H1 (cell line): ENCODE measurements at regions not wholly inside any gene's neighbourhood (a gene's known extent, or its start where the extent isn't known, plus 50 kb on each side); places are given as distances from the start of the nearest gene placed in this dataset.

Source experiments
- CTCF ChIA-PET: fragments of 300-600 bp; sonication (Branson Sonifier 250); formaldehyde crosslinking; loops from one replicate; lab custom pipeline; 2021; ENCODE audit not compliant: partially characterized antibody; lab: Charles Lee
- POLR2A ChIA-PET: fragments of 300-600 bp; sonication (Branson Sonifier 250); formaldehyde crosslinking; loops from one replicate; lab custom pipeline; 2021; ENCODE audit warnings: inconsistent platforms; ENCODE audit not compliant: partially characterized antibody; lab: Charles Lee
- DNase-seq, 2 experiments: peaks; one replicate each; pipeline versions ENCODE4 v3.0.0 to v3.0.0-alpha.2; 2010 to 2022; ENCODE audit warnings: low spot score in 2 of 2, low read depth in 1 of 2, mixed read lengths in 1 of 2
- FAIRE-seq: peaks from 2 replicates; lab custom pipeline; 2011; peaks lifted over from hg19 to GRCh38; lab: Jason Lieb, UNC
- H2AFZ ChIP-seq: 2 replicates; pipeline ENCODE4 v1.8.1; 2012; ENCODE audit warnings: low read length, inconsistent platforms
- H2AK5ac ChIP-seq: 2 replicates; pipeline ENCODE4 v1.6.1; 2013; ENCODE audit warnings: low read depth, low read length
- H2BK120ac ChIP-seq: replicated peaks from 2 replicates; pipeline ENCODE3; 2013; ENCODE audit warnings: low read depth, low read length, inconsistent platforms
- H2BK12ac ChIP-seq: 2 replicates; pipeline ENCODE4 v1.6.1; 2013; ENCODE audit warnings: low read depth, low read length
- H2BK15ac ChIP-seq: 2 replicates; pipeline ENCODE4 v1.6.1; 2013; ENCODE audit warnings: low read length
- H2BK20ac ChIP-seq: 2 replicates; pipeline ENCODE4 v1.6.1; 2013; ENCODE audit warnings: low read length
- H2BK5ac ChIP-seq: 2 replicates; pipeline ENCODE4 v1.6.1; 2013; ENCODE audit warnings: low read depth, low read length
- H3K14ac ChIP-seq: 2 replicates; pipeline ENCODE4 v1.6.1; 2013; ENCODE audit warnings: inconsistent platforms; ENCODE audit not compliant: insufficient read length
- H3K18ac ChIP-seq: 2 replicates; pipeline ENCODE4 v1.6.1; 2013; ENCODE audit warnings: low read length; ENCODE audit errors: extremely low read depth
- H3K23ac ChIP-seq: 2 replicates; pipeline ENCODE4 v1.6.1; 2013; ENCODE audit warnings: inconsistent platforms; ENCODE audit not compliant: insufficient read length
- H3K23me2 ChIP-seq: 2 replicates; pipeline ENCODE4 v1.6.1; 2013; ENCODE audit warnings: low read depth, low read length
- H3K27ac ChIP-seq: 2 replicates; pipeline ENCODE4 v1.6.1; 2011; ENCODE audit warnings: low read depth, low read length, inconsistent platforms
- H3K27me3 ChIP-seq, 4 experiments: replicated peaks in 1 of 4; 1 replicate in 1 of 4; 2 replicates in 3 of 4; pipeline versions ENCODE4 v1.6.1 to v1.8.1; 2011 to 2013; ENCODE audit warnings: low read length in 3 of 4, mild to moderate bottlenecking in 3 of 4, inconsistent platforms in 2 of 4, mixed read lengths in 2 of 4, moderate library complexity in 1 of 4; ENCODE audit not compliant: control insufficient read depth in 3 of 4, insufficient read depth in 3 of 4; ENCODE audit errors: extremely low read depth in 1 of 4
- H3K36me3 ChIP-seq, 4 experiments: 2 replicates each; pipeline versions ENCODE4 v1.6.1 to v1.8.1; 2011 to 2013; ENCODE audit warnings: mild to moderate bottlenecking in 4 of 4, low read length in 3 of 4, moderate library complexity in 2 of 4, control low read depth in 1 of 4, inconsistent platforms in 1 of 4; ENCODE audit not compliant: insufficient read depth in 4 of 4, control insufficient read depth in 2 of 4
- H3K4ac ChIP-seq: replicated peaks from 2 replicates; pipeline ENCODE3; 2013; ENCODE audit warnings: low read length, low read depth, mixed read lengths, inconsistent platforms; ENCODE audit not compliant: insufficient read length
- H3K4me1 ChIP-seq, 4 experiments: replicated peaks in 1 of 4; 1 replicate in 1 of 4; 2 replicates in 3 of 4; pipeline versions ENCODE4 v1.6.1 to v1.8.1; 2011 to 2013; ENCODE audit warnings: low read length in 3 of 4, inconsistent platforms in 2 of 4, mixed read lengths in 1 of 4; ENCODE audit not compliant: insufficient read depth in 4 of 4, control insufficient read depth in 3 of 4
- H3K4me2 ChIP-seq, 2 experiments: 2 replicates each; pipeline versions ENCODE4 v1.6.1 to v1.8.1; 2011 to 2013; ENCODE audit warnings: low read depth in 2 of 2, low read length in 2 of 2, control low read depth in 1 of 2, inconsistent platforms in 1 of 2, mild to moderate bottlenecking in 1 of 2; ENCODE audit not compliant: insufficient read depth in 1 of 2
- H3K4me3 ChIP-seq, 4 experiments: fragments of 200-600, 300-600 bp in 1 of 4; sonication (generic), shearing (Covaris generic), sonication (Bioruptor Twin) in 1 of 4; 2 replicates each; pipeline versions ENCODE4 v1.5.1 to v1.8.1; 2011 to 2016; ENCODE audit warnings: low read length in 4 of 4, low read depth in 3 of 4, control low read depth in 2 of 4, inconsistent platforms in 2 of 4, mild to moderate bottlenecking in 2 of 4, mixed read lengths in 1 of 4, moderate library complexity in 1 of 4; ENCODE audit not compliant: insufficient read depth in 2 of 4; ENCODE audit errors: extremely low read depth in 1 of 4
- H3K56ac ChIP-seq: replicated peaks from 2 replicates; pipeline ENCODE3; 2013; ENCODE audit warnings: low read depth, mild to moderate bottlenecking, mixed read lengths, low read length, inconsistent platforms; ENCODE audit not compliant: insufficient read length
- H3K79me1 ChIP-seq: 2 replicates; pipeline ENCODE4 v1.6.1; 2013; ENCODE audit warnings: low read depth, low read length, control low read depth
- H3K79me2 ChIP-seq, 2 experiments: 2 replicates each; pipeline versions ENCODE4 v1.6.1 to v1.8.1; 2012 to 2013; ENCODE audit warnings: low read length in 2 of 2, mild to moderate bottlenecking in 2 of 2, inconsistent platforms in 1 of 2; ENCODE audit not compliant: insufficient read depth in 2 of 2, control insufficient read depth in 1 of 2
- H3K9ac ChIP-seq, 4 experiments: replicated peaks in 1 of 4; 1 replicate in 1 of 4; 2 replicates in 3 of 4; pipeline versions ENCODE4 v1.6.1 to v1.8.1; 2011 to 2013; ENCODE audit warnings: low read depth in 3 of 4, low read length in 3 of 4, control low read depth in 2 of 4, mild to moderate bottlenecking in 2 of 4, moderate library complexity in 2 of 4, inconsistent platforms in 1 of 4; ENCODE audit errors: extremely low read depth in 1 of 4
- H3K9me3 ChIP-seq, 2 experiments: 2 replicates each; pipeline versions ENCODE4 v1.6.1 to v1.8.1; 2012 to 2013; ENCODE audit warnings: mild to moderate bottlenecking in 2 of 2, moderate library complexity in 2 of 2, control low read depth in 1 of 2, inconsistent platforms in 1 of 2, low read depth in 1 of 2, low read length in 1 of 2, mixed read lengths in 1 of 2; ENCODE audit not compliant: insufficient read depth in 2 of 2
- H4K20me1 ChIP-seq, 2 experiments: replicated peaks in 1 of 2; 2 replicates each; pipeline versions ENCODE3 to v1.8.1; 2011 to 2013; ENCODE audit warnings: inconsistent platforms in 2 of 2, low read length in 2 of 2, mild to moderate bottlenecking in 1 of 2; ENCODE audit not compliant: insufficient read depth in 2 of 2, control insufficient read depth in 1 of 2
- H4K5ac ChIP-seq: 2 replicates; pipeline ENCODE4 v1.6.1; 2013; ENCODE audit warnings: low read length, low read depth, mixed read lengths, inconsistent platforms; ENCODE audit not compliant: insufficient read length
- H4K8ac ChIP-seq: 2 replicates; pipeline ENCODE4 v1.8.0; 2013; ENCODE audit warnings: mild to moderate bottlenecking, moderate library complexity, low read length, inconsistent platforms; ENCODE audit not compliant: insufficient read depth; ENCODE audit errors: extremely low read depth
- H4K91ac ChIP-seq: replicated peaks from 2 replicates; pipeline ENCODE3; 2013; ENCODE audit warnings: low read length, mixed read lengths, inconsistent platforms; ENCODE audit not compliant: insufficient read length
- ATF2 ChIP-seq: IDR thresholded peaks from 2 replicates; pipeline ENCODE4 v1.6.1; 2012; ENCODE audit warnings: low read length, inconsistent platforms
- BACH1 ChIP-seq: IDR thresholded peaks from 2 replicates; pipeline ENCODE4 v1.6.1; 2012; ENCODE audit warnings: low read length, improper control_type of control experiment
- CBX5 ChIP-seq: fragments of 300-800, 300-1000 bp; sonication (generic); IDR thresholded peaks from 2 replicates; pipeline ENCODE4 v1.7.1; 2016; ENCODE audit warnings: antibody characterized with exemption, low read length, low read depth
- CEBPB ChIP-seq: IDR thresholded peaks from 2 replicates; pipeline ENCODE4 v1.6.1; 2012; ENCODE audit warnings: low read depth, low read length
- CHD1 ChIP-seq: IDR thresholded peaks from 2 replicates; pipeline ENCODE4 v1.6.1; 2012; ENCODE audit warnings: low read depth, low read length, improper control_type of control experiment
- EGR1 ChIP-seq: IDR thresholded peaks from 2 replicates; pipeline ENCODE4 v1.6.1; 2011; ENCODE audit warnings: low read depth, low read length, borderline replicate concordance
- JUND ChIP-seq: IDR thresholded peaks from 2 replicates; pipeline ENCODE4 v1.6.1; 2011; ENCODE audit warnings: mild to moderate bottlenecking, improper control_type of control experiment, low read length
- RBBP5 ChIP-seq: IDR thresholded peaks from 2 replicates; pipeline ENCODE4 v1.7.1; 2012; ENCODE audit warnings: low read depth, mild to moderate bottlenecking, inconsistent platforms, low read length, moderate library complexity, borderline replicate concordance
- RXRA ChIP-seq: IDR thresholded peaks from 2 replicates; pipeline ENCODE4 v1.6.1; 2011; ENCODE audit warnings: low read depth, mild to moderate bottlenecking, low read length, moderate library complexity; ENCODE audit not compliant: insufficient read depth
- TAF7 ChIP-seq: optimal IDR thresholded peaks from 2 replicates; pipeline ENCODE3; 2011; ENCODE audit warnings: low read depth, mild to moderate bottlenecking, inconsistent platforms, low read length, moderate library complexity, borderline replicate concordance
- YY1 ChIP-seq: IDR thresholded peaks from 2 replicates; pipeline ENCODE4 v1.6.1; 2011; ENCODE audit warnings: low read depth, mild to moderate bottlenecking, low read length
- WGBS, 2 experiments: shearing (Covaris generic) in 1 of 2; methylation state at CpG; one replicate each; pipeline versions ENCODE4 v1.1.6 to v1.1.7; 2013 to 2015; ENCODE audit warnings: low lambda C conversion rate in 2 of 2, mixed read lengths in 2 of 2, inconsistent platforms in 1 of 2, low coverage in 1 of 2, missing lambda C conversion rate in 1 of 2; ENCODE audit not compliant: insufficient replicate concordance in 2 of 2, insufficient coverage in 1 of 2, insufficient read length in 1 of 2; ENCODE audit errors: extremely low coverage in 1 of 2, missing lambda C conversion rate in 1 of 2; 5-methylcytosine and 5-hydroxymethylcytosine counted together

- H3K27ac ChIP-seq: no peak overlapping the region
Observed at GRCh38 chr5:77937015-77937908, 161.1 kb upstream of the TBCA start.

More at GRCh38 chr5:77937015-77937908, 161.1 kb upstream of the TBCA start:
- Histone ChIP-seq H3K4me3 (no peak overlapping the region), H2AK5ac (no peak overlapping the region)
- TF ChIP-seq BACH1 (no peak), RXRA (no peak), ATF2 (no peak), JUND (no peak), CEBPB (no peak), TAF7 (no peak), YY1 (no peak), CHD1 (no peak), CBX5 (no peak), EGR1 (no peak), RBBP5 (no peak)
- TF ChIP-seq, all 59 proteins: peak for 0
- Histone ChIP-seq H3K18ac (no peak overlapping the region), H2BK12ac (no peak overlapping the region), H3K27me3 (no peaks in the 10 kb centered on the region), H2BK5ac (no peak overlapping the region), H3K4me1 (no peaks in the 10 kb centered on the region; a peak in 1 of 7 replicates), H3K9ac (no peak overlapping the region), H4K91ac (no peak overlapping the region), H3K56ac (no peak overlapping the region), H2BK15ac (no peak overlapping the region), H3K79me2 (no peaks in the 10 kb centered on the region), H3K4me2 (no peak overlapping the region), H3K23me2 (peaks cover 5% of the 10 kb centered on the region; the same call in 1 of the 2 replicates), H2BK120ac (no peak overlapping the region), H4K8ac (no peak overlapping the region), H2AFZ (no peak overlapping the region), H3K4ac (no peak overlapping the region), H4K20me1 (peaks cover 0 to 3% of the 10 kb centered on the region in 2 experiments), H3K36me3 (no peaks in the 10 kb centered on the region), H3K79me1 (no peaks in the 10 kb centered on the region), H2BK20ac (no peak overlapping the region), H4K5ac (no peak overlapping the region), H3K14ac (no peak overlapping the region), H3K23ac (no peak overlapping the region), H3K9me3 (no peaks in the 10 kb centered on the region)
- 87% methylated on average over 6 of the region's 6 CpGs; no CpG with 5 or more reads in 1 of the 2 experiments for WGBS, 2 experiments
- FAIRE-seq (no peak), DNase-seq (no peak)
- ChIA-PET POLR2A (interaction anchor here (2.2 kb wide), 1 partner anchor 13 kb away, joined by 8 read pairs; no protein-coding TSS in a partner anchor), CTCF (interaction anchor here (0.6 to 2.6 kb wide), 4 partner anchors 33 to 239 kb away, joined by 3 to 9 read pairs (median 5); no protein-coding TSS in a partner anchor)
